IMR-90 (cell line): ENCODE measurements at regions not wholly inside any gene's neighbourhood (a gene's known extent, or its start where the extent isn't known, plus 50 kb on each side); places are given as distances from the start of the nearest gene placed in this dataset.

Experiments
- ATAC-seq: fragments of 200-7000 bp; cut with Tn5 transposase; 2 replicates; pipeline ENCODE4 v1.9.1; 2020; ENCODE audit warnings: low read depth, mild to moderate bottlenecking, moderate library complexity
- BruUV-seq: library from RNA; stranded (reverse); fragments of 400-500 nt; replicated peaks from 2 replicates; lab custom pipeline; 2021; lab: Mats Ljungman, UMichigan
- CTCF ChIA-PET: fragments of 300-600 bp; formaldehyde crosslinking; extraction: SDS; loops from one replicate; lab custom pipeline; 2021; ENCODE audit warnings: antibody characterized with exemption; lab: Yijun Ruan, JAX
- POLR2A ChIA-PET: fragments of 300-600 bp; sonication (Branson Sonifier 250); formaldehyde crosslinking; loops from one replicate; lab custom pipeline; 2022; ENCODE audit warnings: antibody characterized with exemption; ENCODE audit not compliant: unreplicated experiment; lab: Charles Lee
- DNase-seq: peaks from one replicate; pipeline ENCODE4 v3.0.0; 2013
- H2AFZ ChIP-seq: replicated peaks from 2 replicates; pipeline ENCODE3; 2013; ENCODE audit warnings: low read length, mild to moderate bottlenecking; ENCODE audit not compliant: poor library complexity
- H2AK5ac ChIP-seq: 2 replicates; pipeline ENCODE4 v1.6.1; 2013; ENCODE audit warnings: low read depth, low read length, inconsistent platforms
- H2AK9ac ChIP-seq: replicated peaks from 2 replicates; pipeline ENCODE3; 2013; ENCODE audit warnings: mild to moderate bottlenecking, low read depth, low read length, moderate library complexity; ENCODE audit not compliant: poor library complexity
- H2BK120ac ChIP-seq: 2 replicates; pipeline ENCODE4 v1.6.1; 2013; ENCODE audit warnings: low read depth, low read length, inconsistent platforms
- H2BK15ac ChIP-seq: 3 replicates; pipeline ENCODE4 v1.6.1; 2013; ENCODE audit warnings: low read depth, low read length, inconsistent platforms
- H2BK20ac ChIP-seq: 2 replicates; pipeline ENCODE4 v1.6.1; 2013; ENCODE audit warnings: low read depth, mild to moderate bottlenecking, inconsistent platforms, low read length, moderate library complexity
- H2BK5ac ChIP-seq: 2 replicates; pipeline ENCODE4 v1.6.1; 2013; ENCODE audit warnings: mild to moderate bottlenecking, low read depth, low read length, inconsistent platforms; ENCODE audit not compliant: poor library complexity, severe bottlenecking
- H3K14ac ChIP-seq: replicated peaks from 2 replicates; pipeline ENCODE4 v1.6.1; 2013; ENCODE audit warnings: low read depth, low read length, inconsistent platforms
- H3K18ac ChIP-seq: 2 replicates; pipeline ENCODE4 v1.6.1; 2013; ENCODE audit warnings: low read depth, low read length, control low read depth
- H3K23ac ChIP-seq: 2 replicates; pipeline ENCODE4 v1.6.1; 2013; ENCODE audit warnings: low read depth, low read length, inconsistent platforms
- H3K27ac ChIP-seq: 2 replicates; pipeline ENCODE4 v1.5.1; 2013; ENCODE audit warnings: mild to moderate bottlenecking, control low read depth, low read length; ENCODE audit not compliant: insufficient read depth
- H3K27me3 ChIP-seq: 2 replicates; pipeline ENCODE4 v1.6.1; 2013; ENCODE audit warnings: low read length; ENCODE audit not compliant: control insufficient read depth, insufficient read depth
- H3K36me3 ChIP-seq: 2 replicates; pipeline ENCODE4 v1.6.1; 2013; ENCODE audit warnings: low read length, mixed read lengths; ENCODE audit not compliant: control insufficient read depth, insufficient read depth
- H3K4ac ChIP-seq: 2 replicates; pipeline ENCODE4 v1.6.1; 2013; ENCODE audit warnings: low read depth, low read length, inconsistent platforms
- H3K4me1 ChIP-seq: 2 replicates; pipeline ENCODE4 v1.6.1; 2013; ENCODE audit warnings: low read length, mixed read lengths; ENCODE audit not compliant: control insufficient read depth, insufficient read depth
- H3K4me2 ChIP-seq: 2 replicates; pipeline ENCODE4 v1.6.1; 2013; ENCODE audit warnings: low read depth, mild to moderate bottlenecking, control low read depth, low read length, moderate library complexity
- H3K4me3 ChIP-seq: 2 replicates; pipeline ENCODE4 v1.5.1; 2013; ENCODE audit warnings: low read depth, mild to moderate bottlenecking, control low read depth, low read length, moderate library complexity; ENCODE audit not compliant: insufficient read depth
- H3K56ac ChIP-seq: 2 replicates; pipeline ENCODE4 v1.6.1; 2013; ENCODE audit warnings: low read length, inconsistent platforms; ENCODE audit not compliant: insufficient read depth; ENCODE audit errors: extremely low read depth
- H3K79me1 ChIP-seq, 2 experiments: 2 replicates each; pipeline ENCODE4 v1.6.1; 2013; ENCODE audit warnings: low read length in 2 of 2, inconsistent platforms in 1 of 2, low read depth in 1 of 2
- H3K9ac ChIP-seq: 2 replicates; pipeline ENCODE4 v1.6.1; 2013; ENCODE audit warnings: low read depth, low read length, control low read depth
- H3K9me1 ChIP-seq: 2 replicates; pipeline ENCODE4 v1.6.1; 2013; ENCODE audit warnings: low read length, inconsistent platforms; ENCODE audit not compliant: insufficient read depth
- H3K9me3 ChIP-seq: 2 replicates; pipeline ENCODE4 v1.6.1; 2013; ENCODE audit warnings: low read length; ENCODE audit not compliant: control insufficient read depth, insufficient read depth
- H4K20me1 ChIP-seq: 2 replicates; pipeline ENCODE4 v1.6.1; 2013; ENCODE audit warnings: low read length, inconsistent platforms; ENCODE audit not compliant: insufficient read depth
- H4K5ac ChIP-seq: 2 replicates; pipeline ENCODE4 v1.6.1; 2013; ENCODE audit warnings: mild to moderate bottlenecking, low read depth, low read length, control low read depth
- H4K8ac ChIP-seq, 2 experiments: 2 replicates each; pipeline ENCODE4 v1.6.1; 2013; ENCODE audit warnings: low read depth in 2 of 2, low read length in 2 of 2, control low read depth in 1 of 2, inconsistent platforms in 1 of 2
- H4K91ac ChIP-seq: 2 replicates; pipeline ENCODE4 v1.6.1; 2013; ENCODE audit warnings: low read depth, low read length, inconsistent platforms; ENCODE audit not compliant: insufficient read depth
- BHLHE40 ChIP-seq: fragments of 150-350 bp; IDR thresholded peaks from 2 replicates; pipeline ENCODE4 v1.6.1; 2016; ENCODE audit warnings: mild to moderate bottlenecking, low read depth, low read length
- CEBPB ChIP-seq: IDR thresholded peaks from 2 replicates; pipeline ENCODE4 v1.6.1; 2012; ENCODE audit warnings: low read depth, low read length, improper control_type of control experiment
- CHD1 ChIP-seq: IDR thresholded peaks from 2 replicates; pipeline ENCODE4 v1.6.1; 2012; ENCODE audit warnings: low read depth, low read length, improper control_type of control experiment
- ELK1 ChIP-seq: fragments of 150-350 bp; IDR thresholded peaks from 2 replicates; pipeline ENCODE4 v1.6.1; 2016; ENCODE audit warnings: low read depth, mild to moderate bottlenecking, low read length, moderate library complexity, borderline replicate concordance
- FOS ChIP-seq: fragments of 150-350 bp; IDR thresholded peaks from 2 replicates; pipeline ENCODE4 v1.6.1; 2016; ENCODE audit warnings: low read depth, low read length
- MAFK ChIP-seq: IDR thresholded peaks from 2 replicates; pipeline ENCODE4 v1.6.1; 2012; ENCODE audit warnings: low read depth, low read length, improper control_type of control experiment
- MAZ ChIP-seq: IDR thresholded peaks from 2 replicates; pipeline ENCODE4 v1.6.1; 2012; ENCODE audit warnings: low read depth, mild to moderate bottlenecking, low read length, improper control_type of control experiment, moderate library complexity, borderline replicate concordance
- MXI1 ChIP-seq: IDR thresholded peaks from 2 replicates; pipeline ENCODE4 v1.6.1; 2012; ENCODE audit warnings: low read depth, mild to moderate bottlenecking, low read length, moderate library complexity, borderline replicate concordance
- NFE2L2 ChIP-seq: fragments of 150-350 bp; IDR thresholded peaks from 2 replicates; pipeline ENCODE4 v1.6.1; 2016; ENCODE audit warnings: low read depth, mild to moderate bottlenecking, low read length
- POLR2A ChIP-seq: IDR thresholded peaks from 2 replicates; pipeline ENCODE4 v1.6.1; 2012; ENCODE audit warnings: mild to moderate bottlenecking, low read depth, low read length
- RAD21 ChIP-seq: IDR thresholded peaks from 2 replicates; pipeline ENCODE4 v1.6.1; 2012; ENCODE audit warnings: low read length, improper control_type of control experiment
- RCOR1 ChIP-seq: IDR thresholded peaks from 2 replicates; pipeline ENCODE4 v1.6.1; 2012; ENCODE audit warnings: mild to moderate bottlenecking, low read length, improper control_type of control experiment; ENCODE audit not compliant: insufficient replicate concordance
- RFX5 ChIP-seq: IDR thresholded peaks from 2 replicates; pipeline ENCODE4 v1.8.0; 2012; ENCODE audit warnings: low read depth, mild to moderate bottlenecking, low read length, moderate library complexity
- SMC3 ChIP-seq: fragments of 150-350 bp; IDR thresholded peaks from 2 replicates; pipeline ENCODE4 v1.6.1; 2016; ENCODE audit warnings: low read depth, mild to moderate bottlenecking, antibody characterized with exemption, low read length, moderate library complexity
- WGBS, 2 experiments: methylation state at CpG; one replicate each; pipeline versions ENCODE4 v1.1.5 to v1.1.7; 2013; ENCODE audit warnings: missing lambda C conversion rate in 2 of 2; ENCODE audit not compliant: insufficient read length in 1 of 2; ENCODE audit errors: extremely low coverage in 2 of 2; 5-methylcytosine and 5-hydroxymethylcytosine counted together
- dilution Hi-C: fragments of 300-500 bp; cut with HindIII; formaldehyde crosslinking; loops from one replicate; pipeline ENCODE4 v1.14.3; 2018; ENCODE audit warnings: low sequenced_read_pairs; ENCODE audit not compliant: unreplicated experiment
- in situ Hi-C: fragments of 300-500 bp; cut with MboI; formaldehyde crosslinking; loops from 3 replicates; pipeline ENCODE4 v1.14.3; 2019; ENCODE audit warnings: low sequenced_read_pairs, inconsistent platforms, mixed read lengths
- intact Hi-C: fragments of 100-400 bp; cut with micrococcal nuclease; formaldehyde crosslinking; loops from 2 replicates; pipeline ENCODE4 v1.10.0; 2022
- TF ChIP-seq, protein P1 (sequence below): conservative IDR thresholded peaks from 2 replicates; pipeline ENCODE4 v1.5.1; 2012; ENCODE audit warnings: mild to moderate bottlenecking, low read depth, low read length, improper control_type of control experiment
- TF ChIP-seq, protein P2 (sequence below): fragments of 150-350 bp; IDR thresholded peaks from 2 replicates; pipeline ENCODE4 v1.6.1; 2017; ENCODE audit warnings: mild to moderate bottlenecking, antibody characterized with exemption, low read length, low read depth

- no peak overlapping the region for H2AK9ac ChIP-seq
- no peak overlapping the region for H4K8ac ChIP-seq
- H3K4me1 ChIP-seq, result peaks cover 4% of the 10 kb centered on the region
- H3K4ac ChIP-seq, result no peak overlapping the region
- WGBS, 2 experiments, result no CpG with 5 or more reads among the region's 2 CpGs
- H3K79me1 ChIP-seq, result no peaks in the 10 kb centered on the region
- no peak overlapping the region for H3K9ac ChIP-seq
- H2AFZ ChIP-seq, result no peak overlapping the region
- no peaks in the 10 kb centered on the region; the same call in 1 of the 2 replicates for H3K27me3 ChIP-seq
- ATAC-seq (no peak), DNase-seq (no peak)
- H3K56ac ChIP-seq, result no peak overlapping the region
- POLR2A ChIA-PET, result no interaction called here
- TF ChIP-seq POLR2A, result no peak
- TF ChIP-seq ELK1, result no peak
- TF ChIP-seq FOS, result no peak
- TF ChIP-seq CHD1, result no peak
- TF ChIP-seq NFE2L2, result no peak
- TF ChIP-seq, protein P1, sequence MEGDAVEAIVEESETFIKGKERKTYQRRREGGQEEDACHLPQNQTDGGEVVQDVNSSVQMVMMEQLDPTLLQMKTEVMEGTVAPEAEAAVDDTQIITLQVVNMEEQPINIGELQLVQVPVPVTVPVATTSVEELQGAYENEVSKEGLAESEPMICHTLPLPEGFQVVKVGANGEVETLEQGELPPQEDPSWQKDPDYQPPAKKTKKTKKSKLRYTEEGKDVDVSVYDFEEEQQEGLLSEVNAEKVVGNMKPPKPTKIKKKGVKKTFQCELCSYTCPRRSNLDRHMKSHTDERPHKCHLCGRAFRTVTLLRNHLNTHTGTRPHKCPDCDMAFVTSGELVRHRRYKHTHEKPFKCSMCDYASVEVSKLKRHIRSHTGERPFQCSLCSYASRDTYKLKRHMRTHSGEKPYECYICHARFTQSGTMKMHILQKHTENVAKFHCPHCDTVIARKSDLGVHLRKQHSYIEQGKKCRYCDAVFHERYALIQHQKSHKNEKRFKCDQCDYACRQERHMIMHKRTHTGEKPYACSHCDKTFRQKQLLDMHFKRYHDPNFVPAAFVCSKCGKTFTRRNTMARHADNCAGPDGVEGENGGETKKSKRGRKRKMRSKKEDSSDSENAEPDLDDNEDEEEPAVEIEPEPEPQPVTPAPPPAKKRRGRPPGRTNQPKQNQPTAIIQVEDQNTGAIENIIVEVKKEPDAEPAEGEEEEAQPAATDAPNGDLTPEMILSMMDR, result no peak
- TF ChIP-seq SMC3, result no peak
- no peak for TF ChIP-seq MAFK
- no peak for TF ChIP-seq MAZ
- TF ChIP-seq, protein P2, sequence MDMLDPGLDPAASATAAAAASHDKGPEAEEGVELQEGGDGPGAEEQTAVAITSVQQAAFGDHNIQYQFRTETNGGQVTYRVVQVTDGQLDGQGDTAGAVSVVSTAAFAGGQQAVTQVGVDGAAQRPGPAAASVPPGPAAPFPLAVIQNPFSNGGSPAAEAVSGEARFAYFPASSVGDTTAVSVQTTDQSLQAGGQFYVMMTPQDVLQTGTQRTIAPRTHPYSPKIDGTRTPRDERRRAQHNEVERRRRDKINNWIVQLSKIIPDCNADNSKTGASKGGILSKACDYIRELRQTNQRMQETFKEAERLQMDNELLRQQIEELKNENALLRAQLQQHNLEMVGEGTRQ, result no peak
- no peak for TF ChIP-seq RAD21
- no peak for TF ChIP-seq BHLHE40
- TF ChIP-seq RCOR1, result no peak
- TF ChIP-seq MXI1, result no peak
- no peak for TF ChIP-seq CEBPB
- TF ChIP-seq RFX5, result no peak
- H2BK5ac ChIP-seq, result no peak overlapping the region
- H2BK20ac ChIP-seq, result no peak overlapping the region
- H4K5ac ChIP-seq, result no peak overlapping the region
- no peaks in the 10 kb centered on the region; the same call in 1 of the 2 replicates for H3K9me3 ChIP-seq
- no peak overlapping the region for H4K91ac ChIP-seq
- intact Hi-C loops (loop anchor here (10.0 kb wide), 1 partner anchor 88 kb away; no protein-coding TSS in a partner anchor), in situ Hi-C loops (no loop called here), dilution Hi-C loops (no loop called here)
- CTCF ChIA-PET, result interaction anchor here (0.6 kb wide), 1 partner anchor 69 kb away, joined by 3 read pairs; no protein-coding TSS in a partner anchor
- H3K23ac ChIP-seq, result no peak overlapping the region
- no peak overlapping the region for H2BK120ac ChIP-seq
- no peak overlapping the region for H2BK15ac ChIP-seq
- H3K4me2 ChIP-seq, result no peak overlapping the region
- no peak overlapping the region for H3K18ac ChIP-seq
- H3K4me3 ChIP-seq, result no peak overlapping the region
- no peak overlapping the region for H3K14ac ChIP-seq
- no peaks in the 10 kb centered on the region for H3K36me3 ChIP-seq
- H2AK5ac ChIP-seq, result no peak overlapping the region
- H3K27ac ChIP-seq, result no peak overlapping the region
- H4K20me1 ChIP-seq, result no peaks in the 10 kb centered on the region
- no TSS peak for BruUV-seq
- H3K9me1 ChIP-seq, result peaks cover 4% of the 10 kb centered on the region; the same call in 1 of the 2 replicates
These were observed 69.8 kb upstream of the SNX9 start for GRCh38 chr6:157753291-157753690.
